Activated CD4-positive, alpha-beta T cell treated with anti-CD3 and anti-CD28 coated beads for 48 hours (primary cell): ENCODE measurements at regions not wholly inside any gene's neighbourhood (a gene's known extent, or its start where the extent isn't known, plus 50 kb on each side); places are given as distances from the start of the nearest gene placed in this dataset.

Source experiments
- DNase-seq: peaks from one replicate; pipeline ENCODE4 v3.0.0-alpha.2; 2020

DNA sequence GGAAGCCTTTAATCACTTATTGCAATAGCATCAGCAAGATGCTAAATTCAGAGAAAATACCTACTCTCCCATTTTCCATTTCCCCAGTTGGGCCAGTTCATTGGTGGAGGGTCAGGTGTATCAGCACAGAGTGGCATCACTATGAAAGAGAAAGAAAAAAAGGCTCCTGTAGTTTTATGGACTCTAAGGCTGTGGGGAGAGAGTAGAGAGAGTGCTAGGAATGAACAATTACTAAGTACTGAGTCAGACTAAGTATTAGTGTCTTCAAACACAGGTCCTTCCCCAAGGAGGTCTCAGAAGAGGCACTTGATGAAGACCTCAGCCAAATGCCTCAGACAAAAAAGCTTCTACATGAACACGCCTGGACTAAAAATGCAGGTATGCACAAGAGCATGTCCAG is 1061.9 kb downstream of the FSTL5 start:
- no peak for DNase-seq

DNA sequence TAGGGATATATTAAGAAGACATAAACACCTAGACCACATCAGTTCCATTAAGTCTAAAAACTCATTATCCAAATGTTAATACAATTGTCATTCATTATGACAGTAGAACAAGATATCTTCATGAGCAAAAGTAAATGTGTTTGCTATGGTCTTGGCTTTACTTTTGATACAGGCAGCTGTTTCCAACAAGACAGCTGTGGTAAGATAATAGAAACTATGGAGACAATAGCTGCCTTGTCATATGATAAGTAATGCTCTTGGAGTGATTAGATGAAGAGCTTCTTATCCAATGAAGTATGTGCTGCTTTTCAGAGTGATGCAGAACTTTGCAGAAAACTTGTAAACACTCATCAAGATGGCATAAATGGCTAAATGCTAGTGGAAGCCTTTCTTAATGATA is 1066.0 kb downstream of the FSTL5 start:
- DNase-seq, result no peak

- DNase-seq, result no peak
Measured at GRCh38 chr4:161061046-161061445, 1102.8 kb downstream of the FSTL5 start.
